WTC11 (cell line): ENCODE measurements at regions not wholly inside any gene's neighbourhood (a gene's known extent, or its start where the extent isn't known, plus 50 kb on each side); places are given as distances from the start of the nearest gene placed in this dataset.

Source experiments
- ATAC-seq: fragments of 200-7000 bp; cut with Tn5 transposase; 2 replicates; pipeline ENCODE4 v1.10.0; 2021; ENCODE audit warnings: mild to moderate bottlenecking, moderate library complexity
- CTCF ChIA-PET: fragments of 300-600 bp; sonication (Branson Sonifier 250); formaldehyde crosslinking; loops from one replicate; lab custom pipeline; 2021; ENCODE audit warnings: antibody characterized with exemption; lab: Charles Lee
- POLR2A ChIA-PET: fragments of 350-600 bp; sonication (Branson Sonifier 250); formaldehyde crosslinking; loops from one replicate; lab custom pipeline; 2021; ENCODE audit warnings: antibody characterized with exemption; lab: Charles Lee
- DNase-seq: peaks from one replicate; pipeline ENCODE4 v3.0.0; 2021; ENCODE audit warnings: low spot score
- H3K27ac Mint-ChIP-seq: 2 replicates; pipeline ENCODE4 v1.8.0; 2021; ENCODE audit warnings: mixed read lengths
- H3K27me3 Mint-ChIP-seq: 2 replicates; pipeline ENCODE4 v1.8.0; 2021; ENCODE audit warnings: low read depth, mild to moderate bottlenecking, moderate library complexity, mixed read lengths
- H3K36me3 Mint-ChIP-seq: 2 replicates; pipeline ENCODE4 v1.8.0; 2021; ENCODE audit warnings: mixed read lengths
- H3K4me1 Mint-ChIP-seq: 2 replicates; pipeline ENCODE4 v1.8.0; 2022; ENCODE audit warnings: mixed read lengths
- H3K4me3 Mint-ChIP-seq: 2 replicates; pipeline ENCODE4 v1.8.0; 2021; ENCODE audit warnings: mild to moderate bottlenecking, moderate library complexity, mixed read lengths
- H3K9me3 Mint-ChIP-seq: 2 replicates; pipeline ENCODE4 v1.8.0; 2021; ENCODE audit warnings: mixed read lengths
- AR ChIP-seq: fragments of 250-450 bp; sonication (Bioruptor Pico); IDR thresholded peaks from 2 replicates; pipeline ENCODE4 v1.9.0; 2021; ENCODE audit warnings: mild to moderate bottlenecking
- CREM ChIP-seq: sonication (generic); formaldehyde crosslinking; IDR thresholded peaks from 2 replicates; pipeline ENCODE4 v1.8.1; 2022; ENCODE audit warnings: mild to moderate bottlenecking, missing genetic modification reagents, moderate library complexity
- ELF4 ChIP-seq: sonication (generic); formaldehyde crosslinking; IDR thresholded peaks from 2 replicates; pipeline ENCODE4 v1.8.1; 2022; ENCODE audit warnings: low read depth, mild to moderate bottlenecking, moderate library complexity, missing genetic modification reagents
- FOXP4 ChIP-seq: sonication (generic); formaldehyde crosslinking; IDR thresholded peaks from 2 replicates; pipeline ENCODE4 v1.8.0; 2022; ENCODE audit warnings: mild to moderate bottlenecking, missing genetic modification reagents
- HMGA2 ChIP-seq: fragments of 250-450 bp; sonication (Bioruptor Pico); IDR thresholded peaks from 2 replicates; pipeline ENCODE4 v1.4.0; 2021; ENCODE audit warnings: mild to moderate bottlenecking, moderate library complexity
- IRF2 ChIP-seq: sonication (generic); formaldehyde crosslinking; IDR thresholded peaks from 2 replicates; pipeline ENCODE4 v1.8.0; 2022; ENCODE audit warnings: low read depth, missing genetic modification reagents, borderline replicate concordance
- JAZF1 ChIP-seq: fragments of 250-450 bp; sonication (Bioruptor Pico); IDR thresholded peaks from 2 replicates; pipeline ENCODE4 v1.9.0; 2021; ENCODE audit warnings: moderate library complexity, mild to moderate bottlenecking, inconsistent platforms
- NR3C1 ChIP-seq: sonication (generic); formaldehyde crosslinking; conservative IDR thresholded peaks from 2 replicates; pipeline ENCODE4 v1.8.1; 2023; ENCODE audit warnings: low read depth, mild to moderate bottlenecking, missing genetic modification reagents
- OVOL2 ChIP-seq: fragments of 250-450 bp; sonication (Bioruptor Pico); IDR thresholded peaks from 2 replicates; pipeline ENCODE4 v1.9.0; 2021; ENCODE audit warnings: mild to moderate bottlenecking, borderline replicate concordance
- PREB ChIP-seq: sonication (generic); formaldehyde crosslinking; IDR thresholded peaks from 2 replicates; pipeline ENCODE4 v1.8.1; 2022; ENCODE audit warnings: mild to moderate bottlenecking, missing genetic modification reagents, moderate library complexity, borderline replicate concordance
- PRRX2 ChIP-seq: fragments of 250-450 bp; sonication (Bioruptor Pico); IDR thresholded peaks from 2 replicates; pipeline ENCODE4 v1.8.0; 2021; ENCODE audit warnings: mild to moderate bottlenecking
- SP1 ChIP-seq: sonication (generic); formaldehyde crosslinking; conservative IDR thresholded peaks from 2 replicates; pipeline ENCODE4 v1.8.1; 2022; ENCODE audit warnings: missing genetic modification reagents
- TEAD4 ChIP-seq: sonication (generic); formaldehyde crosslinking; IDR thresholded peaks from 2 replicates; pipeline ENCODE4 v1.8.0; 2022; ENCODE audit warnings: mild to moderate bottlenecking, missing genetic modification reagents
- USF1 ChIP-seq: sonication (generic); formaldehyde crosslinking; IDR thresholded peaks from 2 replicates; pipeline ENCODE4 v1.8.0; 2022; ENCODE audit warnings: mild to moderate bottlenecking, missing genetic modification reagents
- USF2 ChIP-seq: sonication (generic); formaldehyde crosslinking; IDR thresholded peaks from 2 replicates; pipeline ENCODE4 v1.8.1; 2023; ENCODE audit warnings: mild to moderate bottlenecking, missing genetic modification reagents, moderate library complexity
- ZMAT4 ChIP-seq: fragments of 250-450 bp; sonication (Bioruptor Pico); IDR thresholded peaks from 2 replicates; pipeline ENCODE4 v1.9.0; 2021; ENCODE audit warnings: mild to moderate bottlenecking
- ZNF263 ChIP-seq: sonication (generic); formaldehyde crosslinking; IDR thresholded peaks from 2 replicates; pipeline ENCODE4 v1.8.1; 2022; ENCODE audit warnings: low read depth, mild to moderate bottlenecking, moderate library complexity, missing genetic modification reagents
- ZNF317 ChIP-seq: sonication (generic); formaldehyde crosslinking; IDR thresholded peaks from 2 replicates; pipeline ENCODE4 v1.8.1; 2023; ENCODE audit warnings: low read depth, mild to moderate bottlenecking, moderate library complexity, missing genetic modification reagents, borderline replicate concordance
- TF ChIP-seq, protein P1 (sequence below): sonication (generic); formaldehyde crosslinking; IDR thresholded peaks from 2 replicates; pipeline ENCODE4 v1.8.1; 2023; ENCODE audit warnings: mild to moderate bottlenecking, missing genetic modification reagents
- TF ChIP-seq, protein P2 (sequence below): sonication (generic); formaldehyde crosslinking; conservative IDR thresholded peaks from 2 replicates; pipeline ENCODE4 v1.8.1; 2022; ENCODE audit warnings: mild to moderate bottlenecking, missing genetic modification reagents
- TF ChIP-seq, protein P3 (sequence below): sonication (generic); formaldehyde crosslinking; IDR thresholded peaks from 2 replicates; pipeline ENCODE4 v1.8.1; 2023; ENCODE audit warnings: mild to moderate bottlenecking, missing genetic modification reagents, borderline replicate concordance

GRCh38 chr22:27422442-27422841 lies 379.1 kb downstream of the MN1 start:
- H3K4me3 Mint-ChIP-seq: no peak overlapping the region
- ChIA-PET POLR2A (interaction anchor here (0.6 kb wide), 1 partner anchor 290 kb away, joined by 4 read pairs; no protein-coding TSS in a partner anchor), CTCF (interaction anchor here (1.3 kb wide), 1 partner anchor 568 kb away, joined by 4 read pairs; no protein-coding TSS in a partner anchor)
- H3K27me3 Mint-ChIP-seq: no peaks in the 10 kb centered on the region; the same call in 1 of the 2 replicates
- 0 out of 2 replicates have a peak, but pooled peaks cover 3% of the 10 kb centered on the region for H3K9me3 Mint-ChIP-seq
- ATAC-seq (no peak), DNase-seq (no peak)
- H3K36me3 Mint-ChIP-seq: no peaks in the 10 kb centered on the region
- no peak for TF ChIP-seq HMGA2
- no peak for TF ChIP-seq OVOL2 (CRISPR knock-in tag)
- TF ChIP-seq ZNF263 (CRISPR knock-in tag): no peak
- TF ChIP-seq PREB (CRISPR knock-in tag): no peak
- no peak for TF ChIP-seq AR (CRISPR knock-in tag)
- no peak for TF ChIP-seq TEAD4
- no peak for TF ChIP-seq SP1 (CRISPR knock-in tag)
- no peak for TF ChIP-seq ZMAT4 (CRISPR knock-in tag)
- no peak for TF ChIP-seq NR3C1 (CRISPR knock-in tag)
- TF ChIP-seq ELF4 (CRISPR knock-in tag): no peak
- TF ChIP-seq PRRX2: no peak
- TF ChIP-seq ZNF317 (CRISPR knock-in tag): no peak
- TF ChIP-seq USF1: no peak
- TF ChIP-seq, protein P1, sequence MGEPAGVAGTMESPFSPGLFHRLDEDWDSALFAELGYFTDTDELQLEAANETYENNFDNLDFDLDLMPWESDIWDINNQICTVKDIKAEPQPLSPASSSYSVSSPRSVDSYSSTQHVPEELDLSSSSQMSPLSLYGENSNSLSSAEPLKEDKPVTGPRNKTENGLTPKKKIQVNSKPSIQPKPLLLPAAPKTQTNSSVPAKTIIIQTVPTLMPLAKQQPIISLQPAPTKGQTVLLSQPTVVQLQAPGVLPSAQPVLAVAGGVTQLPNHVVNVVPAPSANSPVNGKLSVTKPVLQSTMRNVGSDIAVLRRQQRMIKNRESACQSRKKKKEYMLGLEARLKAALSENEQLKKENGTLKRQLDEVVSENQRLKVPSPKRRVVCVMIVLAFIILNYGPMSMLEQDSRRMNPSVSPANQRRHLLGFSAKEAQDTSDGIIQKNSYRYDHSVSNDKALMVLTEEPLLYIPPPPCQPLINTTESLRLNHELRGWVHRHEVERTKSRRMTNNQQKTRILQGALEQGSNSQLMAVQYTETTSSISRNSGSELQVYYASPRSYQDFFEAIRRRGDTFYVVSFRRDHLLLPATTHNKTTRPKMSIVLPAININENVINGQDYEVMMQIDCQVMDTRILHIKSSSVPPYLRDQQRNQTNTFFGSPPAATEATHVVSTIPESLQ (CRISPR knock-in tag): no peak
- TF ChIP-seq FOXP4 (CRISPR knock-in tag): no peak
- no peak overlapping the region for H3K27ac Mint-ChIP-seq
- H3K4me1 Mint-ChIP-seq: peaks cover 17% of the 10 kb centered on the region

DNA sequence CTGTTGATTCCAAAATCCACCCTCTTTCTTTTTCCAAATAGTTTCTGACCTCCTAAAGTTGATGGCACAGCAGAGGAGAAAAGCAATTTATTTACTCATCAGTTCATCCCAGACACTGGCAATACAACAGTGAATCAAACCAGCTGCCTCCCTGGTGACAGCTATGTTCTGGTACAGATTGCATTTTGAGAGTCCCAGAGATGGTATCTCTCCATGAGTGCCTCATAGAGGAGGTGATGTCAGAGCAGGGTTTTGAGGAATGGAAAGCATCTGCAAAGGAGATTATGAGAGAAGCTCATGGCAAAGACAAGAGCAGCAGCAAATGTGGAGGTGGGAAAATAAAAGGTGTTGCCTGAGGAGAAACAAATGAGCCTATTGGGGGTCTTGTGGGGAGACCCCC lies 377.2 kb downstream of the MN1 start:
- ATAC-seq (no peak), DNase-seq (no peak)
- ChIA-PET POLR2A (no interaction called here), CTCF (no interaction called here)
- H3K27me3 Mint-ChIP-seq: no peaks in the 10 kb centered on the region; the same call in 1 of the 2 replicates
- peaks cover 6% of the 10 kb centered on the region; the same call in 1 of the 2 replicates for H3K4me1 Mint-ChIP-seq
- H3K36me3 Mint-ChIP-seq: no peaks in the 10 kb centered on the region
- H3K9me3 Mint-ChIP-seq: peaks cover 9% of the 10 kb centered on the region
- no peak overlapping the region for H3K27ac Mint-ChIP-seq
- H3K4me3 Mint-ChIP-seq: no peak overlapping the region
- TF ChIP-seq PRRX2 (no peak), USF2 (CRISPR knock-in tag) (no peak), JAZF1 (no peak), IRF2 (CRISPR knock-in tag) (no peak), CREM (no peak)
- TF ChIP-seq, protein P2, sequence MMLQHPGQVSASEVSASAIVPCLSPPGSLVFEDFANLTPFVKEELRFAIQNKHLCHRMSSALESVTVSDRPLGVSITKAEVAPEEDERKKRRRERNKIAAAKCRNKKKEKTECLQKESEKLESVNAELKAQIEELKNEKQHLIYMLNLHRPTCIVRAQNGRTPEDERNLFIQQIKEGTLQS (CRISPR knock-in tag): no peak
- TF ChIP-seq, protein P3, sequence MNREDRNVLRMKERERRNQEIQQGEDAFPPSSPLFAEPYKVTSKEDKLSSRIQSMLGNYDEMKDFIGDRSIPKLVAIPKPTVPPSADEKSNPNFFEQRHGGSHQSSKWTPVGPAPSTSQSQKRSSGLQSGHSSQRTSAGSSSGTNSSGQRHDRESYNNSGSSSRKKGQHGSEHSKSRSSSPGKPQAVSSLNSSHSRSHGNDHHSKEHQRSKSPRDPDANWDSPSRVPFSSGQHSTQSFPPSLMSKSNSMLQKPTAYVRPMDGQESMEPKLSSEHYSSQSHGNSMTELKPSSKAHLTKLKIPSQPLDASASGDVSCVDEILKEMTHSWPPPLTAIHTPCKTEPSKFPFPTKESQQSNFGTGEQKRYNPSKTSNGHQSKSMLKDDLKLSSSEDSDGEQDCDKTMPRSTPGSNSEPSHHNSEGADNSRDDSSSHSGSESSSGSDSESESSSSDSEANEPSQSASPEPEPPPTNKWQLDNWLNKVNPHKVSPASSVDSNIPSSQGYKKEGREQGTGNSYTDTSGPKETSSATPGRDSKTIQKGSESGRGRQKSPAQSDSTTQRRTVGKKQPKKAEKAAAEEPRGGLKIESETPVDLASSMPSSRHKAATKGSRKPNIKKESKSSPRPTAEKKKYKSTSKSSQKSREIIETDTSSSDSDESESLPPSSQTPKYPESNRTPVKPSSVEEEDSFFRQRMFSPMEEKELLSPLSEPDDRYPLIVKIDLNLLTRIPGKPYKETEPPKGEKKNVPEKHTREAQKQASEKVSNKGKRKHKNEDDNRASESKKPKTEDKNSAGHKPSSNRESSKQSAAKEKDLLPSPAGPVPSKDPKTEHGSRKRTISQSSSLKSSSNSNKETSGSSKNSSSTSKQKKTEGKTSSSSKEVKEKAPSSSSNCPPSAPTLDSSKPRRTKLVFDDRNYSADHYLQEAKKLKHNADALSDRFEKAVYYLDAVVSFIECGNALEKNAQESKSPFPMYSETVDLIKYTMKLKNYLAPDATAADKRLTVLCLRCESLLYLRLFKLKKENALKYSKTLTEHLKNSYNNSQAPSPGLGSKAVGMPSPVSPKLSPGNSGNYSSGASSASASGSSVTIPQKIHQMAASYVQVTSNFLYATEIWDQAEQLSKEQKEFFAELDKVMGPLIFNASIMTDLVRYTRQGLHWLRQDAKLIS: no peak
